ENCODE measurements at regions not wholly inside any gene's neighbourhood (a gene's known extent, or its start where the extent isn't known, plus 50 kb on each side); places are given as distances from the start of the nearest gene placed in this dataset.
"Not testable (repeated sequence)": the region's sequence is repeated elsewhere in the genome, so short reads cannot be mapped to it uniquely, and the experiment has no call there.

DNA sequence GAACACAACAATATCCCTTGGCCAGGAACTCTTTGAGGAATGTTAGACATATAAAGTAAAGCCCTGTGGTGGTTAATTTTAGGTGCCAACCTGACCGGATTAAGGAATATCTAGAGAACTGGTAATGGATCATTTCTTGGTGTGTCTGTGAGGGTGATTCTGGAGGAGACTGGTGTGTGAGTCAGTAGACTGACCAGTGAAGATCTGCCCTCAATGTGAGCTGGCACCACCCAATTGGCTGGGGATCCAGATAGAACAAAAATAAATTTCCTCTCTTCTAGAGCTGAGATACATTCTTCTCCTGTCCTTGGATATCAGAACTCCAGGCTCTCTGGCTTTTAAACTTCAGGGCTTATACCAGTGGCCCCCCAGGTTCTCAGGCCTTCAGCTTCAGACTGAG, 56.2 kb upstream of the TNPO1 start:
- no peak for DNase-seq (ENCODE audit: extremely low read depth in 1 of 11, low read depth in 9 of 11, low spot score in 4 of 11)

DNA sequence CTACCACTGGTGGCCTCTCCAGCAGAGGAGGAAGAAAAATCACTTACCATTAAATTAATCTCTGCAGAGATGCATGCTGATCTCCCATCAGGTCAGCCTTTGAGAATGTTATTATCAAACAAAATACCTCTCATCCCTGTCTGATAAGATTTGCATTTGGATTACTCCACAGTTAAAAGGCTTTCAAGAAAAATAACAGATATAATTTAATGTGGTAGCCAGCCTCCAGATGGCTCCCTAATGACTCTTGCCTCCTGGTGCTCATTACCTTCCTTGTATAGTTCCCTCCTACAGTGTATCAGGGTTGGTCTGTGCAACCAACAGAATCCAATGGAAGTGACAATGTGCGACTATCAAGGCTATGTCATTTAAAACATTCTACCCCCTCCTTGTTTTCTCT, 63.6 kb upstream of the TNPO1 start:
- DNase-seq (ENCODE audit: extremely low read depth in 1 of 11, low read depth in 9 of 11, low spot score in 4 of 11): no peak

DNA sequence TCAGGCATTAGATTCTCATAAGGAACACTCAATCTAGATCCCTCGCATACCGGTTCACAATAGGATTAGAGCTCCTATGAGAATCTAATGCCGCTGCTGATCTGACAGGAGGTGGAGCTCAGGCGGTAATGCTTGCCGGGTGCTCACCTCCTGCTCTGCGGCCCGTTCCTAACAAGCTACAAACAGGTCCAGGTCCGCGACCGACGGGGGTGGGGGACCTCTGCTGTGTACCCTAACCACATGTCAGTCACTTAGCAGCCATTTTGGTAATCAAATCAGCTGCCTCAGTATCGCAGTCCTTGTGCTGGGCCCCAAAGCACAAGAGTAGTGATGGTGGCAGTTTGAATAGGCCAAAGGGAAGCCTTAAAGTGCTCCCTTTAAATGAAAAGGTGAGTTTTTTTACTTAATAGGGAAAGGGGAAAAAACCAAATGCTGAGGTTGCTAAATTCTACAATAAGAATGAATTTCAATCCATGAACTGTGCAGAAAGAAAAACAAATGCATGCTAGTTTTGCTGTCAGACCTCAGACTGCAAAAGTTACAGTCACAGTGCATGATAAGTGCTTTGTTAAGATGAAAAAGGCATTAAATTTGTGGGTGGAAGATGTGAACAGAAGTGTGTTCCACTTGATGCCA, 67.0 kb upstream of the TNPO1 start:
- no peak for DNase-seq (ENCODE audit: extremely low read depth in 1 of 11, low read depth in 9 of 11, low spot score in 4 of 11)

DNA sequence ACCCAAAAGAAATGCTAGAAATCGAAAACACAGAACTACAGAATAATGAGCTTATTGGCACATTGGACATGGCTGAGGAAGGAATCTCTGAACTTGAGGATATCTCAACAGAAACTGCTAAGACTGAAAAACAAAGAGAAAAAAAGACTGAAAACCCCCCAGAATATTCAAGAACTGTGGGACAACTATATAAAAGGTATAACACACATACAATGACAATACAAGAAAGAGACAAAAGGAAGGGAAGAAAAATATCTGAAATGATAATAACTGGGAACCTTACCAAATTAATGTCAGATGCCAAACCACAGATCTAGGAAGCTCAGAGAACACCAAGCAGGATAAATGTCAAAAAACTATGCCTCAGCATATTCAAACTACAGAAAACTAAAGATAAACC, 68.6 kb upstream of the TNPO1 start:
- no peak for DNase-seq (ENCODE audit: extremely low read depth in 1 of 11, low read depth in 9 of 11, low spot score in 4 of 11)

DNA sequence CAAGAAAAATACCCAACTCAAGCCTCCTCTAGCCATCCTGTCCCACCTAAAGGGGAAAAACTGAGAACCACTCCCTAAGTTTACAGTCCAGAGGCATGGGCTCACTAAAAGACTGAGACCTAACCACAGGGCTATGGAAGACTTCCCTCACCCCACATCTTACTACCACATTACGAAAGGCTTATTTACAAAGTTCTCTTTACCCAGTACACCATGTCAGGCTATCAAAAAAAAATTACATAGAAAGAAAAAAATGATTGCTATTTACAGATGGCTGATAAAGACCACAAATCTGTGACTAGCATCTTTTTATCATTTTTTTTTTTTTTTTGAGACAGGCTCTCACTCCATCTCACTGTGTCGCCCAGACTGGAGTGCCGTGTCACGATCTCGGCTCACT, 69.7 kb upstream of the TNPO1 start:
- DNase-seq (ENCODE audit: extremely low read depth in 1 of 11, low read depth in 9 of 11, low spot score in 4 of 11): no peak

DNA sequence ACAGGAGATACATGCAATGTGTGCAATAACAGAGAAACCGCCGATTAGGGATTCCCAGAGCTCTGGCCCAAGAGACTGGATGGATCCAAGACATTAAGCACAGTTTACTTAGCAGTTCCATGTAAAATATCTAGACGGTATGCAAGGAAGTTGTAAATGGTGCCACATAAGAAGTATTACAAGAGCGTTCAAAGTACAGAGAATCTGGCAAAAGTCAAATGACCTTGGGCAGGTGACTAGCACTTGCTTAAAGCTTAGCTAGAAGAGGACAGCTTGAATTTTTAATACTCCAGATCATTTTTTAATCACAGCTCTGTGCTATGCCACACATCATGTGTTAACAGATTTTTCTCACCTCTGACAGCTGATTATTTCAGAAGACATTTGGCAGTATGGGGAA, 72.3 kb upstream of the TNPO1 start:
- no peak for DNase-seq (ENCODE audit: extremely low read depth in 1 of 11, low read depth in 9 of 11, low spot score in 4 of 11)

DNA sequence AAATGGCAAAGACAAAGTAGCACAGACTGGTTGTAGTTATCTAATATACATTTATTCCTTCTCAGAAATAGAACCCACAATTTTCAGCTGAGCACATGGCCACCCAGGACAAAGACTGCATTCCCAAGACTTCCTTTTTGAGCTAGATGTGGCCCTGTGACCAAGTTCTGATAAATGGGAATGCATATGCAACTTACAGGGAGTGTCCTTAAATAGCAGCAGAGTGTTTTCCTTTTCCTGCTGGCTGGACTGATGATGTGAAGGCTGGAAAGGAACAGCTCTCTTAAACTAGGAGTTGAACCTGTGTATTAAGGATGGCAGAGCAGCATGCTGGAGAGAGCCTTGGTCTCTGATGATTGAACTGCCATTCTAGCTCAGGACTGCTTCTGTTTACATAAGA, 74.7 kb upstream of the TNPO1 start:
- DNase-seq (ENCODE audit: extremely low read depth in 1 of 11, low read depth in 9 of 11, low spot score in 4 of 11): no peak

DNA sequence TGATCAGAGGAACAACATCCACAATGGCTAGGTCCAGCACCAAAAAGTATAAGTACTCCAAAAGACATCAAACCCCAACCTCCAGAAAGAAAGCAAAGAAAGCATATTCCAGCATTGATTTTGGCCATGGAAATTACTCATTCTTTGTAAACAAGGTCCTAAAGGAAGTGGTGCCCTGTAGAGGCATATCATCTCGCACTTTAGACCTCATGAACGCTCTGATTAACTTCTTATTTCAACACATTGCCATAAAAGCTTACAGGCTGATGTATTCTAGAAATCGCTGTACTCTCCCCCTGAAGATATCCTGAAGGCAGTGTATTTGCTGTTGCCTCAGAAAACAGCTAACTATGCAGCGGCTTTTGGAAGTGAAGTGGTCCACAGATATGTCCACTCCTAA, 82.7 kb upstream of the TNPO1 start:
- DNase-seq (ENCODE audit: extremely low read depth in 1 of 11, low read depth in 9 of 11, low spot score in 4 of 11): no peak

DNA sequence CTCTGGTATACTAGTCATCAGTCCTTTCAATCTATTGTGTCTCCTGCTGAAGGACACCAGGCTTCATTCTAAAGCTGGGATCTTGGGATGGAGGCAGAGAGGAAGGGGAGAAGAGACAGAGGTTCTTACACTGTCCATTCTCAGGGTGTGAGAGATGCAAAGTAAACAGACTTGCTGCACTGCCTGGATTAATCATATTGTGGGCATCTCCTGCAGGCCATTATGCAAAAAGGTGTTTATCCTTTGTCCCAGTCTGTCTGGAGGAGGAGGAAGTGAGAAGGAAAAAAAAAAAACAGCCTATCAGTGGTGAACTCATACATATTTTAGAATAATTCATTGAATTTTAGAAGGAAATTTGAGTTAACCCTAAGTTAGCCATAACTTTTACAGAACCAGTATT, 92.9 kb upstream of the TNPO1 start:
- no peak for DNase-seq (ENCODE audit: extremely low read depth in 1 of 11, low read depth in 9 of 11, low spot score in 4 of 11)

DNA sequence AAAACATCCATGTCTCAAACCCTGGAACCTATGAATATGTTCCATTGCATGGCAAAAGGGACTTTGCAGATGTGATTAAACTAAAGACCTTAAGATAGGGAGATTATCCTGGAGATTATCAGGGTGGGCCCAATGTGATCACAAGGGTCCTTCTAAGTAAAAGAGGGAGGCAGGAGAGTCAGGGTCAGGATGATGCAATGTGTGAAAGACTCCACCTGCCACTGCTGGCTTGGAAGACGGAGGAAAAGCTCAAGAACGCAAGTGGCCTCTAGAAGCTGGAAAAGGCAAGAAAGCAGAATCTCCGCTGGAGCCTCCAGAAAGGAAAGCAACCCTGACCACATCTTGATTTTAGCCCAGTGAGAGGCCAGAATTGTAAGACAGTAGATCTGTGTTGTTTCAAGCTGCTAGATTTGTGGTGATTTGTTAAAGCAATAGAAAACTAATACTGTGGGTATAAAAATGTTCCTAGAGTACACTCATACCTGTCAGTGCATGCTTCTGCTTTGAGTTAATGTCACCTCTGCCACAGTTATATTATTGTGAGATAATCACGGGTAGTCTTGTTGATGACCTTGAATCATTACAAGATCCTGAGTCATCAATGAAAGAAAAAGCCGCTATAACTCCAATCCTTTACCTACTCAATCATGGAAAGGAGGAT, 93.5 kb upstream of the TNPO1 start:
- DNase-seq (ENCODE audit: extremely low read depth in 1 of 11, low read depth in 9 of 11, low spot score in 4 of 11): no peak

DNA sequence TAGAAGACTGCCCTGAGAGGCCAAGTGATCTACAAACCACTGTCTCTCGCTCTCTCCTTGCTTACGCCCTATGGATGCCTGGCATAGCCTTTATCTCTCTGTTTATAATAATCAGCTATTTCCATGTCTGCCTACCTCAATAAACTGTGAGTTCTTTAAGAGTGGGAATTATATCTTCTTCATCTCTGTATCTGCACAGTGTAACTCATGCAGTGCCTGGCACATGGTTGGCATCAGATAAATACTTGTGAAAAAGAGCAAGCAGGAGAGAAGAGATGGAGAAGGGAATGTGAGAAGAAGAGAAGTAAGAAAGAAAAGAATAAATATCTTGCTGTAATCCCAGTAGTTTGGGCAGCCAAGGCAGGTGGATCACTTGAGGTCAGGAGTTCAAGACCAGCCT, 94.6 kb upstream of the TNPO1 start:
- no peak for DNase-seq (ENCODE audit: extremely low read depth in 1 of 11, low read depth in 9 of 11, low spot score in 4 of 11)

DNA sequence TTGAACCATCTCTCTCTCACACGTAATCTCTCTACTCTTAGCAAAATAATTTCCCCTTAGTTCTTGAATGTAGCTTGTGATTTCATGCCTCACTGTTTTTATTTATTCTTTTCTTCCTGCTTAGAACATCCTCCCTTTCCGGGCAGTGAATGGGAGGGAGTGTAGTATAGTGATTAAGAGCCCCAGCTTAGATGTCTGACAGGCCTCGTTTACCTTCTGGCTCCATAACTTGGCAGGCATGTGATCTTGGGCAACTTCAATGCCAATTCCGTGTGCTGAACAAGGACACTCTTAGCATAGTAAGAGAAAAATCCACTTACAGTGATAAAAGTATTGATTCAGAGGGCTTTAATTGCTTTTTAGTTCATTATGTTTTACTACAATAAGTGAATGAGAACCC, 96.3 kb upstream of the TNPO1 start:
- no peak for DNase-seq (ENCODE audit: extremely low read depth in 1 of 11, low read depth in 9 of 11, low spot score in 4 of 11)

DNA sequence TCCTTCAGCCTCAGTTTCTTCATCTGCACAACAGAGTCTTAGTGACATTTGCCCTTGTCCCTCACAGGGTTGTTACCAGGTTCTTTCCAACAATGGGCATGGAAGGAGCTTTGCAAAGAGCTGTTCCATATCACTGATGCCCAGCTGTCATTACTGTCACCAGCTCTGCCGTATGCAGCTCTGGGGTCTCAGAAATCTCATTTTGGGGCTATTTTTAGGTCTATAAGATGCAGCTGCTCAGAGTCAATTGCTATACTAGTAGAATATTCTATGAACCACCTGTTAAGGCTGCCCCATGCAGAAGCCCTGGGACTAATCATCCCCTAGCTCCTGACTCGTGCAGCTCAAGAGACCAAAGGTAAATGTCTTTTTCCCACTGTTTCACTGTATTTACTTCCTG, 105.1 kb upstream of the TNPO1 start:
- no peak for DNase-seq (ENCODE audit: extremely low read depth in 1 of 11, low read depth in 9 of 11, low spot score in 4 of 11)

DNA sequence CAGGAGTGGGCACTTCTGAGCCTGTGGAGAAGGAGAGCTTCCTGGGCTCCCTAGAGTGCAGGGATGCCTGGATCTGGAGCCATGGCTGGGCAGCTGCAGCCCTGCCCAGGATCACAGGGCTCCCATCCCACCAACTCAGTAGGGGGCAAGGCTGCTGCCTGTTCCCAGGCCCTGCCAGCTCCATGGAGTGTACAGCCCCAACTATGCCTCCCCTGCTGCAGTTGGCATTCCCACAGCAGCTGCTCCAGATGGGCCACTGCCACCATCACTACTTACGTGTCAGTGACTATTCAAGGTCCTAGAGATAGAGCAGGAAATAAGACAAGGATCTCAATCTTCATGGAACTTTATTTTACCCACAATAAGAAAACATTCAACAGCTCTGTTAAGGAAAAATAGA, 107.1 kb upstream of the TNPO1 start:
- no peak for DNase-seq (ENCODE audit: extremely low read depth in 1 of 11, low read depth in 9 of 11, low spot score in 4 of 11)

DNA sequence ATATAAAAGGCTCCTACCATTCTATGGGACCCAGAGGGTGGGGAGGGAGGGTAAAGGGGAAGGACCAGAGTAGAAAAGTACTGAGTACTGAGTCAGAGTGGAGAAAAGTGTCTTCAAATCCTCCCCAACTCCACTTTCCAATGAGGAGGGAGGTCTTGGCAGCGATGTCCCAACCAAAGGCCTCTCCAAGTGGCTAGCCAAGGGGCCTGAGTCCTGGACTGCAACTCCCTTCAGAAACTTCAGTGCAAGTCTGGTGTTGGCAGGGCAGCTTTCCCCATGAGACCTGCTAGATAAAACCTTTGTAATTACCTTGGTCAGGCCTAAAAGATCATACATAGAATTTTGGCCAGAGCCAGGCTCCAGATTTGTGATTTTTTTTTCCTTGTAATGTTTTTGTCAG, 111.3 kb upstream of the TNPO1 start:
- no peak for DNase-seq (ENCODE audit: extremely low read depth in 1 of 11, low read depth in 9 of 11, low spot score in 4 of 11)

DNA sequence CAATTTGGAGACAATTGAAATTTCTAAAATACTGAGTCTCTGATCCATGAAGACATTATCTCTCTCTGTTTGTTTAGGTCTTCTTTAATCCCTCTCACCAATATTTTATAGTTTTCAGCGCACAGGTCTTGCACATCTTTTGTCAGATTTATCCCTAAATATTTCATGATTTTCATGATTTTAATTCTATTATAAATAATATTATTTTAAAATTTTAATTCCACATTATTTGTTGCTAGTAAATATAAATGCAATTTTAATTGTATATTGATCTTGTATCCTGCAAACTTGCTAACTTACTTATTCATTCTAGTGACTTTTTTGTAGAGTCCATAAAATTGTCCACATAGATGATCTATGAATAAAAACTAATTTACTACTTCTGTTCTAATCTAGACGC, 112.6 kb upstream of the TNPO1 start:
- DNase-seq (ENCODE audit: extremely low read depth in 1 of 11, low read depth in 9 of 11, low spot score in 4 of 11): no peak

DNA sequence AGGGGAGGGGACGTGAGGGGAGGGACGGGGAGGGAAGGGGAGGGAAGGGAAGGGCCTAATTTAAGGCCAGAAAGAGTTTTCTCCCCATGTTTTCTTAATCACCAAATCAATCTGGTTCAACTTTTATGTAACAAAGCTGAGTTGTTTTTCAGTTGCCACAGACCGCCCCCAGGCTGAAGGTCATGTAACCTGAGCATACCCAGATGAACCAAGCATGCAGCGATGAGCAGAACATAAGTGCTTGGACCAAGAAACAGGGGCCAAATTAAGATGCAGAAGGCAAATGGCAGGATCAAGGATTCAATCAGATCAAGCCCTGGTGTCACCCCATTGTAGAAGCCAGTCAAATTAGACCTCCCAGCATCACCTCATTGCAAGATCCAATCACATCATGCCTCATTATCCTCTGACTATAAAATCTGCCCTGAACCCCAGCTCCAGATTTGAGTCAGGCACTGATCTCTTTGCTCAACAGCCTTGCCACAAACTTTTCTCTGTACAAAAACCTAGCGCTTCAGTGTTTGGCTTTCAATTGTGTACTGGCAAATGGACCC, 113.5 kb upstream of the TNPO1 start:
- no peak for DNase-seq (ENCODE audit: extremely low read depth in 1 of 11, low read depth in 9 of 11, low spot score in 4 of 11)

DNA sequence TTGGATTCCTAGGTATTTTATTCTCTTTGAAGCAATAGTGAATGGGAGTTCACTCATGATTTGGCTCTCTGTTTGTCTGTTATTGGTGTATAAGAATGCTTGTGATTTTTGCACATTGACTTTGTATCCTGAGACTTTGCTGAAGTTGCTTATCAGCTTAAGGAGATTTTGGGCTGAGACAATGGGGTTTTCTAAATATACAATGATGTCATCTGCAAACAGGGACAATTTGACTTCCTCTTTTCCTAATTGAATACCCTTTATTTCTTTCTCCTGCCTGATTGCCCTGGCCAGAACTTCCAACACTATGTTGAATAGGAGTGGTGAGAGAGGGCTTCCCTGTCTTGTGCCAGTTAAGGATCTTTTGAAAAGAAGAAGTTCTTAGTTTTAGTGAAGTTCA, 114.4 kb upstream of the TNPO1 start:
- not testable (repeated sequence) for DNase-seq (ENCODE audit: extremely low read depth in 1 of 11, low read depth in 9 of 11, low spot score in 4 of 11)

DNA sequence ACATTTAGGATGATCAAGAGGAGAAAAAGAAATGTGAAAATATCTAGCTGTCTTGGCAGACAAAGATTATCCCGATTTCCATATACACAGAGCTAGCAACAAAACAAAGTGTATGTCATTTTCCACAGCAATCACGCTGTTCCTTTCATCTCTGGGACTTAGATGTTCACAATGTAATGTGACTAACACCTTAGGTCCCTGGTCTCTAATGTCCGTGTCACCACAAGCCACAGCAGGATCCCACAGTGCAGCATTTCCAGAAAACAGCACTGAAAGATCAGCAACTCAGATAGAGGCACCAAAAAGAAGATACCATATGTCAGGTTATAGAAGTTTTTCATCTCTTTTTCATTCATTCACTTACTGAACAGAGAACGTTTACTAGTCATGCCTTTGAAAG, 118.0 kb upstream of the TNPO1 start:
- DNase-seq (ENCODE audit: extremely low read depth in 1 of 11, low read depth in 9 of 11, low spot score in 4 of 11): no peak

DNA sequence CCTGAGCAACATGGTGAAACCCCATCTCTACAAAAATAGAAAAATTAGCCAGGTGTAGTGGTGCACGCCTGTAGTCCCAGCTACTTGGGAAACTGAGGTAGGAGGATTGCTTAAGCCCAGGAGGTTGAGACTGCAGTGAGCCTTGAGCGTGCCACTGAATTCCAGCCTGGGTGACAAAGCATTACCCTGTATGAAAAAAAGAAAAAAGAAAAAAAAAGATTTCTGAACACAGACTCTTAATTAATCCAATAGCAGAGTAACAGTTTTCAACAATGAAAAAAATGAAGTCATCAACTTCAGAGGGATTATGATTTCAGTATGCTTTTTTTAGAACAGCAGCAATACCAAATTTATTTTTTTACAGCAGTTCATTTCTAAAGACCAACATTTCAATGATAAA, 118.8 kb upstream of the TNPO1 start:
- no peak for DNase-seq (ENCODE audit: extremely low read depth in 1 of 11, low read depth in 9 of 11, low spot score in 4 of 11)

DNA sequence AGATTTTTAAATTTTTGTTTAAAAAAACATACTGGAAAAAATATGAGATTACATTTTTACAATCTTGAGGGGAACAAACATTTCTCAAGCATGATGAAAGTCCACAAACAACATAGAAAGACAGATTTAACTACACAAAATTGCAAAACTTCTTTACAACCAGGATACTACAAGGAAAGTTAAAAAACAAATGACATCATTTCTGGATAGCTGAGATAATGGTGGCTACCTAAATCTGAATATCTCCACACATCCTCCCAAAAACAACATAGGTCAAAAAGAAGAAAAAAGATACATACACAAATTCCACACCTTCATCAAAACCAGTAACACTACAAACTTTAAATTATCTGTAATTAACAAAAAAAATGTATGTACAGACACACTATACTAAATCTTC, 120.8 kb upstream of the TNPO1 start:
- no peak for DNase-seq (ENCODE audit: extremely low read depth in 1 of 11, low read depth in 9 of 11, low spot score in 4 of 11)

Measured in renal cortex interstitium (tissue), 11 donors.